Activated CD4-positive, alpha-beta memory T cell treated with anti-CD3 and anti-CD28 coated beads, Interleukin-2, amount 10 ng/mL, durations not matched to agents 7 days and 5 days (primary cell): ENCODE measurements at regions not wholly inside any gene's neighbourhood (a gene's known extent, or its start where the extent isn't known, plus 50 kb on each side); places are given as distances from the start of the nearest gene placed in this dataset.
A peak's percentile ranks its signal among the peaks of the same experiment; 100 is the strongest.
"Not testable (repeated sequence)": the region's sequence is repeated elsewhere in the genome, so short reads cannot be mapped to it uniquely, and the experiment has no call there.

ENCODE experiments used
- CTCF ChIA-PET: fragments of 350-600 bp; sonication (Branson Sonifier 250); formaldehyde crosslinking; loops from one replicate; lab custom pipeline; 2021; ENCODE audit warnings: antibody characterized with exemption, inconsistent platforms; lab: Charles Lee
- POLR2A ChIA-PET: fragments of 350-600 bp; sonication (Branson Sonifier 250); formaldehyde crosslinking; loops from one replicate; lab custom pipeline; 2021; ENCODE audit warnings: antibody characterized with exemption; lab: Charles Lee
- DNase-seq: peaks from one replicate; pipeline ENCODE4 v3.0.0-alpha.2; 2020
- H3K27ac Mint-ChIP-seq: one replicate; pipeline ENCODE4 v1.8.0; 2021; ENCODE audit warnings: mild to moderate bottlenecking, mixed read lengths
- H3K27me3 Mint-ChIP-seq: one replicate; pipeline ENCODE4 v1.8.0; 2021; ENCODE audit warnings: mixed read lengths
- H3K36me3 Mint-ChIP-seq: one replicate; pipeline ENCODE4 v1.8.0; 2021; ENCODE audit warnings: low read depth, mixed read lengths
- H3K4me1 Mint-ChIP-seq: one replicate; pipeline ENCODE4 v1.8.0; 2021; ENCODE audit warnings: mixed read lengths
- H3K4me3 Mint-ChIP-seq: one replicate; pipeline ENCODE4 v1.8.0; 2021; ENCODE audit warnings: mild to moderate bottlenecking, mixed read lengths
- H3K9me3 Mint-ChIP-seq: one replicate; pipeline ENCODE4 v1.8.0; 2021; ENCODE audit warnings: mixed read lengths

- DNase-seq: no peak
- Mint-ChIP-seq H3K27me3 (no peaks in the 10 kb centered on the region), H3K4me1 (peaks cover 48% of the 10 kb centered on the region), H3K27ac (no peak overlapping the region), H3K4me3 (no peak overlapping the region), H3K9me3 (peaks cover 2% of the 10 kb centered on the region), H3K36me3 (peaks cover 18% of the 10 kb centered on the region)
- POLR2A ChIA-PET: interaction anchor here (0.7 to 4.3 kb wide), 5 partner anchors 51 to 1140 kb away, joined by 3 to 48 read pairs (median 4); partner anchors contain the start of gene N4BP2L2
- CTCF ChIA-PET: interaction anchor here (0.9 to 1.5 kb wide), 4 partner anchors 45 to 1092 kb away, joined by 3 to 11 read pairs (median 4); partner anchors contain the start of gene PDS5B
These were observed 139.9 kb upstream of the RFC3 start for GRCh38 chr13:33678084-33678483.

- DNase-seq: peak; percentile 82
- peaks cover 5% of the 10 kb centered on the region for H3K9me3 Mint-ChIP-seq
- no peaks in the 10 kb centered on the region for H3K27me3 Mint-ChIP-seq
- peak overlapping the region; percentile 86 for H3K27ac Mint-ChIP-seq
- peak overlapping the region; percentile 75 for H3K4me3 Mint-ChIP-seq
- CTCF ChIA-PET: interaction anchor here (0.7 to 1.5 kb wide), 6 partner anchors 11 to 1093 kb away, joined by 3 to 11 read pairs (median 4); partner anchors contain the start of gene PDS5B
- H3K36me3 Mint-ChIP-seq: peaks cover 21% of the 10 kb centered on the region
- peaks cover 48% of the 10 kb centered on the region for H3K4me1 Mint-ChIP-seq
- POLR2A ChIA-PET: interaction anchor here (0.5 to 4.3 kb wide), 8 partner anchors 39 to 1141 kb away, joined by 3 to 48 read pairs (median 5); partner anchors contain the start of genes N4BP2L2 and RFC3
These were observed 138.9 kb upstream of the RFC3 start for GRCh38 chr13:33678906-33679657.

GRCh38 chr13:33679658-33680012 lies 138.3 kb upstream of the RFC3 start:
- ChIA-PET CTCF (interaction anchor here (0.7 to 1.5 kb wide), 3 partner anchors 84 to 483 kb away, joined by 3 to 11 read pairs (median 4); no protein-coding TSS in a partner anchor), POLR2A (interaction anchor here (1.0 to 4.3 kb wide), 6 partner anchors 44 to 1141 kb away, joined by 3 to 48 read pairs (median 8); partner anchors contain the start of genes N4BP2L2 and RFC3)
- Mint-ChIP-seq H3K4me3 (peak overlapping the region; percentile 75), H3K36me3 (peaks cover 21% of the 10 kb centered on the region), H3K4me1 (peaks cover 48% of the 10 kb centered on the region), H3K27me3 (no peaks in the 10 kb centered on the region), H3K9me3 (peaks cover 5% of the 10 kb centered on the region), H3K27ac (peak overlapping the region; percentile 86)
- no peak for DNase-seq

- Mint-ChIP-seq H3K4me3 (no peak overlapping the region), H3K9me3 (peaks cover 5% of the 10 kb centered on the region), H3K4me1 (peaks cover 34% of the 10 kb centered on the region), H3K27me3 (no peaks in the 10 kb centered on the region), H3K36me3 (peaks cover 21% of the 10 kb centered on the region), H3K27ac (no peak overlapping the region)
- DNase-seq: no peak
- ChIA-PET POLR2A (interaction anchor here (1.1 to 1.3 kb wide), 2 partner anchors 15 to 139 kb away, joined by 3 to 6 read pairs; no protein-coding TSS in a partner anchor), CTCF (interaction anchor here (0.9 to 2.1 kb wide), 2 partner anchors 12 to 139 kb away, joined by 3 to 10 read pairs; no protein-coding TSS in a partner anchor)
These were observed 135.9 kb upstream of the RFC3 start for GRCh38 chr13:33682020-33682564.

GRCh38 chr13:33682646-33683045 lies 135.3 kb upstream of the RFC3 start:
- CTCF ChIA-PET, H3K4me3 Mint-ChIP-seq, H3K9me3 Mint-ChIP-seq, H3K27me3 Mint-ChIP-seq, H3K27ac Mint-ChIP-seq, DNase-seq: not testable (repeated sequence)
- Mint-ChIP-seq H3K4me1 (peaks cover 29% of the 10 kb centered on the region), H3K36me3 (peaks cover 21% of the 10 kb centered on the region)
- POLR2A ChIA-PET: interaction anchor here (1.1 kb wide), 1 partner anchor 16 kb away, joined by 3 read pairs; no protein-coding TSS in a partner anchor

GRCh38 chr13:33683376-33683775 lies 134.6 kb upstream of the RFC3 start:
- CTCF ChIA-PET: no interaction called here
- Mint-ChIP-seq H3K27ac (no peak overlapping the region), H3K4me3 (no peak overlapping the region), H3K27me3 (no peaks in the 10 kb centered on the region), H3K4me1 (peaks cover 24% of the 10 kb centered on the region), H3K9me3 (peaks cover 5% of the 10 kb centered on the region), H3K36me3 (peaks cover 21% of the 10 kb centered on the region)
- POLR2A ChIA-PET: interaction anchor here (1.1 kb wide), 1 partner anchor 16 kb away, joined by 3 read pairs; no protein-coding TSS in a partner anchor
- no peak for DNase-seq

GRCh38 chr13:33684874-33685273 lies 133.1 kb upstream of the RFC3 start:
- ChIA-PET CTCF (no interaction called here), POLR2A (no interaction called here)
- no peaks in the 10 kb centered on the region for H3K27me3 Mint-ChIP-seq
- H3K36me3 Mint-ChIP-seq: peaks cover 21% of the 10 kb centered on the region
- no peak overlapping the region for H3K27ac Mint-ChIP-seq
- no peak overlapping the region for H3K4me3 Mint-ChIP-seq
- H3K9me3 Mint-ChIP-seq: peaks cover 11% of the 10 kb centered on the region
- no peak for DNase-seq
- peaks cover 11% of the 10 kb centered on the region for H3K4me1 Mint-ChIP-seq

GRCh38 chr13:33686772-33687480 lies 131.0 kb upstream of the RFC3 start:
- POLR2A ChIA-PET: no interaction called here

GRCh38 chr13:33690354-33690753 lies 127.6 kb upstream of the RFC3 start:
- Mint-ChIP-seq H3K27ac (no peak overlapping the region), H3K4me1 (no peaks in the 10 kb centered on the region), H3K4me3 (no peak overlapping the region), H3K36me3 (no peaks in the 10 kb centered on the region), H3K9me3 (peaks cover 10% of the 10 kb centered on the region), H3K27me3 (no peaks in the 10 kb centered on the region)
- no peak for DNase-seq
- POLR2A ChIA-PET: no interaction called here
- CTCF ChIA-PET: interaction anchor here (0.7 kb wide), 1 partner anchor 11 kb away, joined by 3 read pairs; no protein-coding TSS in a partner anchor

More at GRCh38 chr13:33686772-33687480, 131.0 kb upstream of the RFC3 start:
- H3K27ac Mint-ChIP-seq: no peak overlapping the region
- H3K9me3 Mint-ChIP-seq: peaks cover 12% of the 10 kb centered on the region
- no peak overlapping the region for H3K4me3 Mint-ChIP-seq
- H3K36me3 Mint-ChIP-seq: peaks cover 10% of the 10 kb centered on the region
- CTCF ChIA-PET: no interaction called here
- no peaks in the 10 kb centered on the region for H3K4me1 Mint-ChIP-seq
- no peak for DNase-seq
- no peaks in the 10 kb centered on the region for H3K27me3 Mint-ChIP-seq

GRCh38 chr13:33691980-33692379 lies 126.0 kb upstream of the RFC3 start:
- CTCF ChIA-PET: interaction anchor here (0.6 to 1.2 kb wide), 2 partner anchors 32 to 126 kb away, joined by 3 read pairs; partner anchors contain the start of gene RFC3
- H3K27me3 Mint-ChIP-seq: no peaks in the 10 kb centered on the region
- peaks cover 10% of the 10 kb centered on the region for H3K9me3 Mint-ChIP-seq
- no peaks in the 10 kb centered on the region for H3K36me3 Mint-ChIP-seq
- H3K4me3 Mint-ChIP-seq: no peak overlapping the region
- POLR2A ChIA-PET: no interaction called here
- H3K27ac Mint-ChIP-seq: no peak overlapping the region
- H3K4me1 Mint-ChIP-seq: no peaks in the 10 kb centered on the region
- DNase-seq: no peak

- no peak for DNase-seq
- no peaks in the 10 kb centered on the region for H3K27me3 Mint-ChIP-seq
- no peak overlapping the region for H3K4me3 Mint-ChIP-seq
- no peaks in the 10 kb centered on the region for H3K4me1 Mint-ChIP-seq
- no peak overlapping the region for H3K27ac Mint-ChIP-seq
- peaks cover 10% of the 10 kb centered on the region for H3K9me3 Mint-ChIP-seq
- CTCF ChIA-PET: interaction anchor here (0.6 to 1.2 kb wide), 2 partner anchors 32 to 125 kb away, joined by 3 read pairs; partner anchors contain the start of gene RFC3
- POLR2A ChIA-PET: no interaction called here
- H3K36me3 Mint-ChIP-seq: no peaks in the 10 kb centered on the region
These were observed 125.4 kb upstream of the RFC3 start for GRCh38 chr13:33692531-33692930.

GRCh38 chr13:33694546-33694945 lies 123.4 kb upstream of the RFC3 start:
- Mint-ChIP-seq H3K27me3 (no peaks in the 10 kb centered on the region), H3K4me3 (no peak overlapping the region), H3K36me3 (no peaks in the 10 kb centered on the region), H3K4me1 (no peaks in the 10 kb centered on the region), H3K9me3 (peaks cover 3% of the 10 kb centered on the region), H3K27ac (no peak overlapping the region)
- POLR2A ChIA-PET: no interaction called here
- CTCF ChIA-PET: interaction anchor here (1.4 kb wide), 1 partner anchor 13 kb away, joined by 3 read pairs; no protein-coding TSS in a partner anchor
- no peak for DNase-seq
